ENCODE measurements at regions not wholly inside any gene's neighbourhood (a gene's known extent, or its start where the extent isn't known, plus 50 kb on each side); places are given as distances from the start of the nearest gene placed in this dataset.
"Not testable (repeated sequence)": the region's sequence is repeated elsewhere in the genome, so short reads cannot be mapped to it uniquely, and the experiment has no call there.

GRCh38 chr5:6080436-6080835 is 297.9 kb downstream of the MED10 start:
- TF ChIP-seq, protein P1, sequence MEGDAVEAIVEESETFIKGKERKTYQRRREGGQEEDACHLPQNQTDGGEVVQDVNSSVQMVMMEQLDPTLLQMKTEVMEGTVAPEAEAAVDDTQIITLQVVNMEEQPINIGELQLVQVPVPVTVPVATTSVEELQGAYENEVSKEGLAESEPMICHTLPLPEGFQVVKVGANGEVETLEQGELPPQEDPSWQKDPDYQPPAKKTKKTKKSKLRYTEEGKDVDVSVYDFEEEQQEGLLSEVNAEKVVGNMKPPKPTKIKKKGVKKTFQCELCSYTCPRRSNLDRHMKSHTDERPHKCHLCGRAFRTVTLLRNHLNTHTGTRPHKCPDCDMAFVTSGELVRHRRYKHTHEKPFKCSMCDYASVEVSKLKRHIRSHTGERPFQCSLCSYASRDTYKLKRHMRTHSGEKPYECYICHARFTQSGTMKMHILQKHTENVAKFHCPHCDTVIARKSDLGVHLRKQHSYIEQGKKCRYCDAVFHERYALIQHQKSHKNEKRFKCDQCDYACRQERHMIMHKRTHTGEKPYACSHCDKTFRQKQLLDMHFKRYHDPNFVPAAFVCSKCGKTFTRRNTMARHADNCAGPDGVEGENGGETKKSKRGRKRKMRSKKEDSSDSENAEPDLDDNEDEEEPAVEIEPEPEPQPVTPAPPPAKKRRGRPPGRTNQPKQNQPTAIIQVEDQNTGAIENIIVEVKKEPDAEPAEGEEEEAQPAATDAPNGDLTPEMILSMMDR (IDR thresholded peaks at IDR 0.05; ENCODE audit: borderline replicate concordance, extremely low read depth, low read length, poor library complexity, severe bottlenecking) = no peak
- TF ChIP-seq EZH2 (IDR thresholded peaks at IDR 0.05; ENCODE audit: borderline replicate concordance, low read depth, low read length, severe bottlenecking) = no peak

GRCh38 chr5:6078881-6079280 is 299.5 kb downstream of the MED10 start:
- Histone ChIP-seq H3K4me1 (ENCODE audit: insufficient read depth, low read length) (no peaks in the 10 kb centered on the region), H4K20me1 (ENCODE audit: insufficient read depth, low read length) (no peaks in the 10 kb centered on the region), H3K27me3 (ENCODE audit: insufficient read depth, low read length, poor library complexity) (no peaks in the 10 kb centered on the region), H3K36me3 (ENCODE audit: insufficient read depth, low read length) (no peaks in the 10 kb centered on the region), H3K9ac (ENCODE audit: low read depth, low read length) (no peak overlapping the region), H2AFZ (ENCODE audit: low read depth, low read length) (no peak overlapping the region), H3K4me2 (ENCODE audit: insufficient read depth, low read length) (no peak overlapping the region), H3K9me3 (ENCODE audit: insufficient read depth, low read length, severe bottlenecking) (no peaks in the 10 kb centered on the region), H3K4me3 (ENCODE audit: low read depth in 1 of 2, low read length in 2 of 2) (no peak overlapping the region), H3K79me2 (ENCODE audit: insufficient read depth, low read length) (no peaks in the 10 kb centered on the region), H3K27ac (ENCODE audit: low read length) (no peak overlapping the region)
- ATAC-seq (ENCODE audit: insufficient read depth, low read depth) (no peak), DNase-seq (no peak)
- TF ChIP-seq, protein P1 (IDR thresholded peaks at IDR 0.05; ENCODE audit: borderline replicate concordance, extremely low read depth, low read length, poor library complexity, severe bottlenecking) = no peak
- no peak for TF ChIP-seq EZH2 (IDR thresholded peaks at IDR 0.05; ENCODE audit: borderline replicate concordance, low read depth, low read length, severe bottlenecking)

More at GRCh38 chr5:6080436-6080835, 297.9 kb downstream of the MED10 start:
- Histone ChIP-seq H3K27ac (ENCODE audit: low read length) (no peak overlapping the region), H3K4me3 (ENCODE audit: low read depth in 1 of 2, low read length in 2 of 2) (no peak overlapping the region), H3K36me3 (ENCODE audit: insufficient read depth, low read length) (no peaks in the 10 kb centered on the region), H3K4me1 (ENCODE audit: insufficient read depth, low read length) (no peaks in the 10 kb centered on the region), H3K4me2 (ENCODE audit: insufficient read depth, low read length) (no peak overlapping the region), H3K27me3 (ENCODE audit: insufficient read depth, low read length, poor library complexity) (no peaks in the 10 kb centered on the region), H4K20me1 (ENCODE audit: insufficient read depth, low read length) (no peaks in the 10 kb centered on the region), H3K9ac (ENCODE audit: low read depth, low read length) (no peak overlapping the region), H2AFZ (ENCODE audit: low read depth, low read length) (no peak overlapping the region), H3K9me3 (ENCODE audit: insufficient read depth, low read length, severe bottlenecking) (no peaks in the 10 kb centered on the region), H3K79me2 (ENCODE audit: insufficient read depth, low read length) (no peaks in the 10 kb centered on the region)
- ATAC-seq (ENCODE audit: insufficient read depth, low read depth) = no peak
- DNase-seq = no peak

DNA sequence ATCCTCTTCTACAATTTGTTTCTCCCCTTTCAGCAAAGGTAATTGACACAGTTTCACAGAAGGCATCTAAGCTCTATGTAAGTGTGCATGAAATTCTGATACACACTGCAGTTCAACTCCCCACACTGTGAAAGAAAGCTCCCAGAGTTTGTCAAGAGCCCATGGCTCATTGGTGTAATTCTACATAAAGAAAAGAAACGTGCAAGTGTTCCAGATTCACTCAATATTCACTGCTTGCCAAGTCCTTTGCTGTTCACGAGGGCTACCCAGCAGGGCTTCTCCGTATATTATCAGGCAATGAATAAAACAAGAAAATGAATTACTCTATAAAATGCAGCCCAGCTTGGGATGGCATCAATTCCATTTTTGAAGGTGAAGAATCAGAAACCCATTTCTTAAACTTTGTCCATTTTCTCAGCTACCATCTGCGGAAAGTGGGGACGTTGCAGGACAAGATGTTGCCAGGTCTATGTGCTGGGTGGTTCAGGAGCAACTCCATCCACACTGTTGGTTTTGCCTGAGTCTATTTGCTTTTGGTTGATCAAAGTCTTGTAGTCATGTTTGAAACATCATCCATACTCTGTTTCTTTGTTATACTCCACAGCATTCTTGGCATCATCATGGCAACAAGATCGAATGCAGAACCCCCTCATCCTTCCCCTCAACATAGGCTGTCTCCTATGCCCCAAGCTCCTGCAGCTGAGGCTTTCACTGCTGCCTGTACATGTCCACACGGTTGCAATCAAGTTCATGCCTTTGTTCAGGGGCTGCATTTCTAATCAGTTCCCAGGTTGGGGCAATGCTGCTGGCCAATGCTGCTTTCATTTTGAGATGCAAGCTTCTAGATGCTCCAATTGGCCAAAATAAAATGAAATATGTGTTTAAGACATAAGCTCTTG is 301.8 kb downstream of the MED10 start:
- no peak overlapping the region for H3K9ac ChIP-seq (ENCODE audit: low read depth, low read length)
- no peak for TF ChIP-seq EZH2 (IDR thresholded peaks at IDR 0.05; ENCODE audit: borderline replicate concordance, low read depth, low read length, severe bottlenecking)
- TF ChIP-seq, protein P1 (IDR thresholded peaks at IDR 0.05; ENCODE audit: borderline replicate concordance, extremely low read depth, low read length, poor library complexity, severe bottlenecking) = no peak
- no peak overlapping the region for H3K27ac ChIP-seq (ENCODE audit: low read length)
- H4K20me1 ChIP-seq (ENCODE audit: insufficient read depth, low read length) = no peaks in the 10 kb centered on the region
- H3K4me2 ChIP-seq (ENCODE audit: insufficient read depth, low read length) = no peak overlapping the region
- H3K4me3 ChIP-seq (ENCODE audit: low read depth in 1 of 2, low read length in 2 of 2) = no peak overlapping the region
- H2AFZ ChIP-seq (ENCODE audit: low read depth, low read length) = no peak overlapping the region
- no peak for DNase-seq
- no peaks in the 10 kb centered on the region for H3K36me3 ChIP-seq (ENCODE audit: insufficient read depth, low read length)
- H3K79me2 ChIP-seq (ENCODE audit: insufficient read depth, low read length) = no peaks in the 10 kb centered on the region
- no peaks in the 10 kb centered on the region for H3K27me3 ChIP-seq (ENCODE audit: insufficient read depth, low read length, poor library complexity)
- H3K9me3 ChIP-seq (ENCODE audit: insufficient read depth, low read length, severe bottlenecking) = no peaks in the 10 kb centered on the region
- ATAC-seq (ENCODE audit: insufficient read depth, low read depth) = no peak
- H3K4me1 ChIP-seq (ENCODE audit: insufficient read depth, low read length) = no peaks in the 10 kb centered on the region

DNA sequence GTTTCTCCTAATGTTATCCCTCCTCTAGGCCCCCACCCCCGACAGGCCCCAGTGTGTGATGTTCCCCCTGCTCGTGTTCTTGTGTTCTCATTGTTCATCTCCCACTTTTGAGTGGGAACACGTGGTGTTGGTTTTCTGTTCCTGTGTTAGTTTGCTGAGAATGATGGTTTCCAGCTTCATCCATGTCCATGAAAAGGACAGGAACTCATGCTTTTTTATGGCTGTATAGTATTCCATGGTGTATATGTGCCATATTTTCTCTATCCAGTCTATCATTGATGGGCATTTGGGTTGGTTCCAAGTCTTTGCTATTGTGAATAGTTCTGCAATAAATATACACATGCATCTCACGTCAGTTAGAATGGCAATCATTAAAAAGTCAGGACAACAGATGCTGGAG is 305.9 kb downstream of the MED10 start:
- H4K20me1 ChIP-seq (ENCODE audit: insufficient read depth, low read length); H3K9ac ChIP-seq (ENCODE audit: low read depth, low read length); H3K79me2 ChIP-seq (ENCODE audit: insufficient read depth, low read length); DNase-seq; H3K27ac ChIP-seq (ENCODE audit: low read length); ATAC-seq (ENCODE audit: insufficient read depth, low read depth); H2AFZ ChIP-seq (ENCODE audit: low read depth, low read length); H3K9me3 ChIP-seq (ENCODE audit: insufficient read depth, low read length, severe bottlenecking); H3K4me2 ChIP-seq (ENCODE audit: insufficient read depth, low read length); H3K4me3 ChIP-seq (ENCODE audit: low read depth in 1 of 2, low read length in 2 of 2); H3K36me3 ChIP-seq (ENCODE audit: insufficient read depth, low read length); H3K4me1 ChIP-seq (ENCODE audit: insufficient read depth, low read length); H3K27me3 ChIP-seq (ENCODE audit: insufficient read depth, low read length, poor library complexity): not testable (repeated sequence)
